ENCODE measurements at regions not wholly inside any gene's neighbourhood (a gene's known extent, or its start where the extent isn't known, plus 50 kb on each side); places are given as distances from the start of the nearest gene placed in this dataset.

- no peak for ATAC-seq (ENCODE audit: insufficient read depth, low FRiP score)
- no peaks in the 10 kb centered on the region for H3K9me3 ChIP-seq (ENCODE audit: control insufficient read depth in 4 of 4, insufficient read depth in 3 of 4, low read length in 3 of 4)
- TF ChIP-seq CTCF (IDR thresholded peaks at IDR 0.05; ENCODE audit: control extremely low read depth, extremely low read depth) = no peak
These were observed 313.6 kb downstream of the HHIPL2 start for GRCh38 chr1:222234351-222234750.

GRCh38 chr1:222233444-222234158 is 314.3 kb downstream of the HHIPL2 start:
- Histone ChIP-seq H3K27ac (ENCODE audit: low read depth in 1 of 2, low read length in 1 of 2) (no peak overlapping the region), H3K27me3 (ENCODE audit: control insufficient read depth in 3 of 3, insufficient read depth in 3 of 3, low read length in 2 of 3) (no peaks in the 10 kb centered on the region), H3K9ac (ENCODE audit: insufficient read depth in 1 of 2, low read length in 2 of 2) (no peak overlapping the region), H3K9me3 (ENCODE audit: control insufficient read depth in 4 of 4, insufficient read depth in 3 of 4, low read length in 3 of 4) (no peaks in the 10 kb centered on the region), H3K4me1 (ENCODE audit: control insufficient read depth in 5 of 5, insufficient read depth in 5 of 5, low read length in 5 of 5) (no peaks in the 10 kb centered on the region), H3K4me3 (no peak overlapping the region), H3K36me3 (ENCODE audit: control insufficient read depth in 4 of 4, insufficient read depth in 4 of 4, low read length in 4 of 4) (no peaks in the 10 kb centered on the region)
- no peak for TF ChIP-seq CTCF (IDR thresholded peaks at IDR 0.05; ENCODE audit: control extremely low read depth, extremely low read depth)
- 71 to 81% methylated on average over 6 of the region's 6 CpGs for WGBS, 2 donors
- DNase-seq (peak in 2 of 3 donors; percentile 12 to 19), ATAC-seq (ENCODE audit: insufficient read depth, low FRiP score) (no peak)

More at GRCh38 chr1:222234351-222234750, 313.6 kb downstream of the HHIPL2 start:
- Histone ChIP-seq H3K4me3 (no peak overlapping the region), H3K9ac (ENCODE audit: insufficient read depth in 1 of 2, low read length in 2 of 2) (no peak overlapping the region), H3K27me3 (ENCODE audit: control insufficient read depth in 3 of 3, insufficient read depth in 3 of 3, low read length in 2 of 3) (no peaks in the 10 kb centered on the region), H3K4me1 (ENCODE audit: control insufficient read depth in 5 of 5, insufficient read depth in 5 of 5, low read length in 5 of 5) (no peaks in the 10 kb centered on the region), H3K27ac (ENCODE audit: low read depth in 1 of 2, low read length in 1 of 2) (no peak overlapping the region), H3K36me3 (ENCODE audit: control insufficient read depth in 4 of 4, insufficient read depth in 4 of 4, low read length in 4 of 4) (no peaks in the 10 kb centered on the region)
- 84 to 89% methylated on average over 2 of the region's 2 CpGs for WGBS, 2 donors
- no peak for DNase-seq

GRCh38 chr1:222232842-222233241 is 315.1 kb downstream of the HHIPL2 start:
- no peaks in the 10 kb centered on the region for H3K4me1 ChIP-seq (ENCODE audit: control insufficient read depth in 5 of 5, insufficient read depth in 5 of 5, low read length in 5 of 5)
- no peak overlapping the region for H3K4me3 ChIP-seq
- H3K9ac ChIP-seq (ENCODE audit: insufficient read depth in 1 of 2, low read length in 2 of 2) = no peak overlapping the region
- no peaks in the 10 kb centered on the region for H3K36me3 ChIP-seq (ENCODE audit: control insufficient read depth in 4 of 4, insufficient read depth in 4 of 4, low read length in 4 of 4)
- no peaks in the 10 kb centered on the region for H3K27me3 ChIP-seq (ENCODE audit: control insufficient read depth in 3 of 3, insufficient read depth in 3 of 3, low read length in 2 of 3)
- H3K9me3 ChIP-seq (ENCODE audit: control insufficient read depth in 4 of 4, insufficient read depth in 3 of 4, low read length in 3 of 4) = no peaks in the 10 kb centered on the region
- TF ChIP-seq CTCF (IDR thresholded peaks at IDR 0.05; ENCODE audit: control extremely low read depth, extremely low read depth) = no peak
- ATAC-seq (ENCODE audit: insufficient read depth, low FRiP score) = no peak
- no peak overlapping the region for H3K27ac ChIP-seq (ENCODE audit: low read depth in 1 of 2, low read length in 1 of 2)
- no peak for DNase-seq

All from lung (tissue), 11 donors.